Ishikawa (cell line): ENCODE measurements at regions not wholly inside any gene's neighbourhood (a gene's known extent, or its start where the extent isn't known, plus 50 kb on each side); places are given as distances from the start of the nearest gene placed in this dataset.

Experiments
- CEBPB ChIP-seq: IDR thresholded peaks from 2 replicates; pipeline ENCODE4 v1.6.1; 2012
- CREB1 ChIP-seq: IDR thresholded peaks from 2 replicates; pipeline ENCODE4 v1.6.1; 2012; ENCODE audit warnings: low read depth
- EP300 ChIP-seq: IDR thresholded peaks from 2 replicates; pipeline ENCODE4 v1.6.1; 2012; ENCODE audit warnings: borderline replicate concordance
- FOXM1 ChIP-seq: IDR thresholded peaks from 2 replicates; pipeline ENCODE4 v1.6.1; 2012; ENCODE audit warnings: low read depth, borderline replicate concordance
- MAX ChIP-seq: IDR thresholded peaks from 2 replicates; pipeline ENCODE4 v1.6.1; 2012
- NFIC ChIP-seq: IDR thresholded peaks from 2 replicates; pipeline ENCODE4 v1.6.1; 2012
- RAD21 ChIP-seq: IDR thresholded peaks from 2 replicates; pipeline ENCODE4 v1.6.1; 2012; ENCODE audit warnings: low read depth
- REST ChIP-seq: IDR thresholded peaks from 2 replicates; pipeline ENCODE4 v1.6.1; 2012; ENCODE audit warnings: low read depth, mild to moderate bottlenecking
- TCF12 ChIP-seq: IDR thresholded peaks from 2 replicates; pipeline ENCODE4 v1.6.1; 2012; ENCODE audit warnings: low read depth
- USF1 ChIP-seq: IDR thresholded peaks from 2 replicates; pipeline ENCODE4 v1.6.1; 2012
- YY1 ChIP-seq: IDR thresholded peaks from 2 replicates; pipeline ENCODE4 v1.6.1; 2012; ENCODE audit warnings: low read depth
- ZBTB7A ChIP-seq: IDR thresholded peaks from 2 replicates; pipeline ENCODE4 v1.6.1; 2012; ENCODE audit warnings: low read depth

- no peak for TF ChIP-seq REST
- no peak for TF ChIP-seq EP300
- TF ChIP-seq RAD21: no peak
- TF ChIP-seq MAX: no peak
- no peak for TF ChIP-seq YY1
- no peak for TF ChIP-seq USF1
- no peak for TF ChIP-seq NFIC
- TF ChIP-seq CEBPB: no peak
- no peak for TF ChIP-seq TCF12
- TF ChIP-seq CREB1: no peak
- TF ChIP-seq FOXM1: no peak
- no peak for TF ChIP-seq ZBTB7A
Observed at GRCh38 chr6:99111590-99111989, 163.8 kb upstream of the FBXL4 start.
